ENCODE measurements at regions not wholly inside any gene's neighbourhood (a gene's known extent, or its start where the extent isn't known, plus 50 kb on each side); places are given as distances from the start of the nearest gene placed in this dataset.

- no peak for DNase-seq
- Histone ChIP-seq H3K36me3 (no peaks in the 10 kb centered on the region), H3K9me3 (ENCODE audit: severe bottlenecking) (peaks cover 2% of the 10 kb centered on the region), H3K4me3 (ENCODE audit: low read depth, low read length) (no peak overlapping the region), H3K27ac (no peak overlapping the region), H3K27me3 (ENCODE audit: insufficient read depth, low read depth, severe bottlenecking) (no peaks in the 10 kb centered on the region)
- TF ChIP-seq, protein P1, sequence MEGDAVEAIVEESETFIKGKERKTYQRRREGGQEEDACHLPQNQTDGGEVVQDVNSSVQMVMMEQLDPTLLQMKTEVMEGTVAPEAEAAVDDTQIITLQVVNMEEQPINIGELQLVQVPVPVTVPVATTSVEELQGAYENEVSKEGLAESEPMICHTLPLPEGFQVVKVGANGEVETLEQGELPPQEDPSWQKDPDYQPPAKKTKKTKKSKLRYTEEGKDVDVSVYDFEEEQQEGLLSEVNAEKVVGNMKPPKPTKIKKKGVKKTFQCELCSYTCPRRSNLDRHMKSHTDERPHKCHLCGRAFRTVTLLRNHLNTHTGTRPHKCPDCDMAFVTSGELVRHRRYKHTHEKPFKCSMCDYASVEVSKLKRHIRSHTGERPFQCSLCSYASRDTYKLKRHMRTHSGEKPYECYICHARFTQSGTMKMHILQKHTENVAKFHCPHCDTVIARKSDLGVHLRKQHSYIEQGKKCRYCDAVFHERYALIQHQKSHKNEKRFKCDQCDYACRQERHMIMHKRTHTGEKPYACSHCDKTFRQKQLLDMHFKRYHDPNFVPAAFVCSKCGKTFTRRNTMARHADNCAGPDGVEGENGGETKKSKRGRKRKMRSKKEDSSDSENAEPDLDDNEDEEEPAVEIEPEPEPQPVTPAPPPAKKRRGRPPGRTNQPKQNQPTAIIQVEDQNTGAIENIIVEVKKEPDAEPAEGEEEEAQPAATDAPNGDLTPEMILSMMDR (IDR thresholded peaks at IDR 0.05; ENCODE audit: low read depth, low read length) = no peak
Observed at GRCh38 chr3:110296885-110297284, 774.7 kb upstream of the NECTIN3 start.

DNA sequence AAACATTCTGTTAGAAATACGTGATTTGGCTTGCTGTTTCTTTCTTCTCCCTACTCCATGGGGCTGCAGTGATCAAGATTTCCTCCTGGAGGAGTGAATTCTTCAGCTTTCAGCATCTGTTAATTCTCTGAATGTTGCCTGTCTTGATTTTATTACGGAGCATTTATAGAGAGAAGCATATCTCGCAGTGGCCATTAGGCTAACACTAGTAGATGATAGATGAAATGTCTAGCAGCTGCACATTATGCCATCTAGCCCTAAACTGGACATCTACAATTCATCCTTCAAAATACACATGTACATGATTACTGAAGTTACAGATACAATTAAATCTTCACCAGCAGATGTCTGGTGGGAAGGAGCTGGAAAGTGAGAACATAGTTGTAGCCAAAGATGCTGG lies 769.8 kb upstream of the NECTIN3 start:
- H3K36me3 ChIP-seq = no peaks in the 10 kb centered on the region
- TF ChIP-seq, protein P1 (IDR thresholded peaks at IDR 0.05; ENCODE audit: low read depth, low read length) = no peak
- no peaks in the 10 kb centered on the region for H3K27me3 ChIP-seq (ENCODE audit: insufficient read depth, low read depth, severe bottlenecking)
- no peak for DNase-seq
- no peak overlapping the region for H3K4me3 ChIP-seq (ENCODE audit: low read depth, low read length)
- H3K27ac ChIP-seq = no peak overlapping the region
- no peaks in the 10 kb centered on the region for H3K9me3 ChIP-seq (ENCODE audit: severe bottlenecking)

GRCh38 chr3:110307065-110307809 lies 764.4 kb upstream of the NECTIN3 start:
- Histone ChIP-seq H3K36me3 (no peaks in the 10 kb centered on the region), H3K4me3 (ENCODE audit: low read depth, low read length) (no peak overlapping the region), H3K27me3 (ENCODE audit: insufficient read depth, low read depth, severe bottlenecking) (no peaks in the 10 kb centered on the region), H3K9me3 (ENCODE audit: severe bottlenecking) (no peaks in the 10 kb centered on the region), H3K27ac (no peak overlapping the region)
- TF ChIP-seq, protein P1 (IDR thresholded peaks at IDR 0.05; ENCODE audit: low read depth, low read length) = no peak
- no peak for DNase-seq

- no peaks in the 10 kb centered on the region for H3K36me3 ChIP-seq
- no peak overlapping the region for H3K27ac ChIP-seq
- H3K4me3 ChIP-seq (ENCODE audit: low read depth, low read length) = no peak overlapping the region
- no peaks in the 10 kb centered on the region for H3K27me3 ChIP-seq (ENCODE audit: insufficient read depth, low read depth, severe bottlenecking)
- no peaks in the 10 kb centered on the region for H3K9me3 ChIP-seq (ENCODE audit: severe bottlenecking)
- DNase-seq = no peak
- TF ChIP-seq, protein P1 (IDR thresholded peaks at IDR 0.05; ENCODE audit: low read depth, low read length) = no peak
Observed at GRCh38 chr3:110311541-110311940, 760.1 kb upstream of the NECTIN3 start.

DNA sequence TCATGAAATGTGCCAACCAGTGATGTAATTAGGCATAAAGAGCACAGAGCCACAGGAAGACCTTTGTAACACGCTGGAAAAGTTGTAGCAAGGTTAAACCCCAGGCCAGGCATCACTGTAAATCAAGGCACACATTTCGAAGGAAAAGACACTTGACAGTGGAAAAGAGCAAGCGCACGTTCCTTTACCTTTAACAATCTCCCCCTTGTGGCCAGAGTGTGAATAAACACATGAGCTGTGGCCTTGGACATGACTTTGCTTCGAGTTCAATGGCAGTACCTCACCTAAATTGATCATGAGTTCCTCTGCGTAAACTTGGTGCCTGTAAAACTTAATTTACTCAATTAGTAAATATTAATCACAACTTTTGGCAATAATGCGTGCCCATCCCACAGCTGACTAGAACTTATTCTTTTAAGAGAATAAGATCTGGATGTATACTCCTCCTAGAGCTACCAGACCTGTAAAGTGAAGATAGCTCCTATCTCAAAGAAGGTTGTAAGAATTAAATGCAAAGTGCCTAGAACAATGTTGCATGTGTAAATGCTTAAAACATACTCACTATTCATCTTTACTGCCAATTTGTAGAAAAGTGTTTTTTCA lies 757.0 kb upstream of the NECTIN3 start:
- Histone ChIP-seq H3K4me3 (ENCODE audit: low read depth, low read length) (no peak overlapping the region), H3K36me3 (no peaks in the 10 kb centered on the region), H3K27ac (no peak overlapping the region), H3K9me3 (ENCODE audit: severe bottlenecking) (no peaks in the 10 kb centered on the region), H3K27me3 (ENCODE audit: insufficient read depth, low read depth, severe bottlenecking) (no peaks in the 10 kb centered on the region)
- peak; percentile 67 for DNase-seq
- TF ChIP-seq, protein P1 (IDR thresholded peaks at IDR 0.05; ENCODE audit: low read depth, low read length) = peak; percentile 84

Data from WERI-Rb-1 (cell line).